ENCODE measurements at regions not wholly inside any gene's neighbourhood (a gene's known extent, or its start where the extent isn't known, plus 50 kb on each side); places are given as distances from the start of the nearest gene placed in this dataset.

DNA sequence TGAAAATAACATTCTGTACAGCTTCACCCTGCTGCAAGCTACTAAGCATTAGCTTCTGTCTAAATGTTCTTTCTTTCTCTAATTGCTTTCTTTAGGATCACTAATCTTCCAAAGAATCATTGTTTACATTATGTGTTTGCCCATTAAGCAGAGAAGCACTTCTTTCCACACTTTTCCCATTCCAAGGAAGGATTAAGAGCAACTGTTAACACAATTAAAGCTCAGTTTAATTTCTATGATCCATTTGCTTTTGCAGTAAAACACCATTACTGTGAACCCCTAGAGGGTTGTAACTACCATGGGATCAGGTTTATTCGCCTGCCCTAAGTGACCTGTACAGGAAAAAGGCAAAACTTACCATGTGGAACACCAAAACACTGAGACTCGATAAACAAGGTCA lies 125.8 kb upstream of the ZNF385D start:
- H3K9me3 Mint-ChIP-seq (ENCODE audit: low read depth) = peaks cover 9% of the 10 kb centered on the region
- no peak overlapping the region for H3K4me3 Mint-ChIP-seq
- DNase-seq (no peak), ATAC-seq (no peak)
- no peaks in the 10 kb centered on the region for H3K36me3 Mint-ChIP-seq
- no peak overlapping the region for H3K27ac Mint-ChIP-seq
- CTCF ChIA-PET = no interaction called here
- H3K4me1 Mint-ChIP-seq = no peaks in the 10 kb centered on the region
- no peaks in the 10 kb centered on the region for H3K27me3 Mint-ChIP-seq

DNA sequence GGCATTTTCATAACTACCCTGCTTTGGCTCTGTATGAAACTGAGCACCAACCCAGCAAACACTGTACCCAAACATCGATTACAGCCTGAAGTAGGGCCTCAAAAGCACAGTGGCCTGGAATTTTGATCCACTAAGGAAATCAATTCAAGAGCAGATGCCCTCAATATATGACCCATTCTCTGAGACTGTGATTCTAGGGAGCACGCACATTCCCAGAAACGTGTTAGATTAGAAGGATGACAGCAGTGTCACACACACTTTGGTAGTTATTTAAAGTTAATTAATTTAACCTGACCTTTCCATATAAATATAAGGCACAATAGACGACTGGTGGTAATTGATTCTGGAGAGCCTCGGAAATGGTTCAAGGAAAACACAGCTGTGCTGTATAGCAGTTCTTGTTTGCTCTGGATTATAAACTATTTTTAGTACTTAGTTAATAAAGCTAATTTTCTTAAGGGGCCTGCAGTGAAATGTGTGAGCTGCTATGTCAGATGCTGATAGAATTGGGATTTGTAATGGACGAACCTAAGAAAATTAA lies 126.3 kb upstream of the ZNF385D start:
- H3K27me3 Mint-ChIP-seq = no peaks in the 10 kb centered on the region
- CTCF ChIA-PET = no interaction called here

DNA sequence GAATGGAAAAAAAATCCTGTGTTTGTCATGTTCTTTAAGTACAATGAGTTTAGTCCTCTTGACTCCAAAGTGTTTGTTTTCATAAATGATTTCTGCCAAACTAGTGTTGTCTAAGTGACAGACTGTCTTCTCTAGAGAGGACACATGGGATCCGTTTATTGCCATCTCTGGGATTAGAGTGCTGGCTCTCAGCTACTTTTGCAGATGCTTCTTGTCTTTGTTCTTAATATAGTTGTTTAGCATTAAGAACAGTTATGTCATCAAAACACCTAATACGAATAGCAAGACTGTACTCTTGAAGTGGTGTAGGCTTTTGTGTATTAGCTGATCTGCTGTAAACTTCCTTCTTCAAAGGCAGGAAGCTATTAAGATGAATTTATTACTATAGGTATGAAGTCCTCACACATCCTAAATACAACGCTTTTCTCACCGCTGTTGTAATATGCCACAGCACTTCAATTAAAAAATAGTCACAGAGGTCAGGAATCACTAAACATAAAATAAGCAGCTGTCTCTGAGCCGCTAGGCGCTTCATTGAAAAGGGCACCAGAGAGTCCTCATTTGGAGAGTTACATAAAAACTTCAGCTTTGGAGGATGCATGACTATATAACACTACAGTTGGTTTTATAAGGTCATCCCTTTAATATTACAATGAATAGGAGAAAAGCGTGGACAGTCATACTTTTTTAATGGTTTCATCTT lies 128.3 kb upstream of the ZNF385D start:
- H3K36me3 Mint-ChIP-seq = no peaks in the 10 kb centered on the region
- H3K4me3 Mint-ChIP-seq = no peak overlapping the region
- no peak overlapping the region for H3K27ac Mint-ChIP-seq
- no peak for ATAC-seq
- peaks cover 9% of the 10 kb centered on the region for H3K9me3 Mint-ChIP-seq (ENCODE audit: low read depth)
- CTCF ChIA-PET = no interaction called here
- no peaks in the 10 kb centered on the region for H3K27me3 Mint-ChIP-seq
- H3K4me1 Mint-ChIP-seq = no peaks in the 10 kb centered on the region
- no peak for DNase-seq

More for the DNA sequence above, 126.3 kb upstream of the ZNF385D start:
- Mint-ChIP-seq H3K27ac (no peak overlapping the region), H3K4me3 (no peak overlapping the region), H3K4me1 (no peaks in the 10 kb centered on the region), H3K36me3 (no peaks in the 10 kb centered on the region), H3K9me3 (ENCODE audit: low read depth) (peaks cover 9% of the 10 kb centered on the region)
- ATAC-seq = no peak
- no peak for DNase-seq

DNA sequence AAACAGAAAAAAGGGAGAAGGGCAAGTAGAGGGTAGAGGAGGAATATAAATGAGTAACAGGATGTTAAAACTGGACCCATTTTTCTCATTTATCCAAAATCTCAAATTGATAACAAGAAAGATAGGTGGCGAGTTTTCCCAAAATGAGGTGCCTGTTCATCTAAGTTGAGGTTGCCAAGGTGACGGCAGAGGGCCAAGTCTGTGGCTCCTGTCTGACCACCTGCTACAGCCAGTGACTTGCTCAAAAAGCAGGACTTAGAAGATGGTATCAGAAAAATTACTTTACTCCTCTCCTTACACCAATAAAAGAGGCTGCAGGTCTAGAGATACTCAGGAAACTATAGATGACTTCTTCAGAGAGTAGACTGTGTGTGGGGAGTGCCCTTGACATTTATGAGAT lies 137.6 kb upstream of the ZNF385D start:
- no peak overlapping the region for H3K27ac Mint-ChIP-seq
- no peaks in the 10 kb centered on the region for H3K36me3 Mint-ChIP-seq
- ATAC-seq (no peak), DNase-seq (no peak)
- H3K4me3 Mint-ChIP-seq = no peak overlapping the region
- H3K27me3 Mint-ChIP-seq = no peaks in the 10 kb centered on the region
- no peaks in the 10 kb centered on the region for H3K4me1 Mint-ChIP-seq
- peaks cover 3% of the 10 kb centered on the region for H3K9me3 Mint-ChIP-seq (ENCODE audit: low read depth)
- CTCF ChIA-PET = no interaction called here

DNA sequence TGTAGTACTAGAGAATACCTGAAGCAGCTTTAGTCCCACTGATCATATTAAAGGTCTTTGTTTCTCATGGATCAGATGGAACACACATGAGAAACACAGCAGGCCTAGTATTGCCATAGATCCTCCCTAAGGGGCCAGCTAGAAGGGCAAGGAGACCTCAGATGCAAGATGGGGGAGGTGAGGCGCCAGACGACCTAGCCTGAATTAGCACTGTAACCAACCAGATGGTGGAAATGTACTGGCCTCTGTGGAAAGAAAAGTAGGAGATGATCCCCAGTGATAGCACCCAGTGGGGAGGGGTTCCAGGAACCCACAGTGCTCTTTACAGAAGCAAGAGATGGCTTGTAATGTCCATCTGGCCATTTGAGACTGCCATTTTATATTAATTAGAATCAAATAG lies 138.2 kb upstream of the ZNF385D start:
- no peak overlapping the region for H3K4me3 Mint-ChIP-seq
- ATAC-seq (no peak), DNase-seq (no peak)
- H3K27me3 Mint-ChIP-seq = no peaks in the 10 kb centered on the region
- CTCF ChIA-PET = no interaction called here
- no peaks in the 10 kb centered on the region for H3K4me1 Mint-ChIP-seq
- no peak overlapping the region for H3K27ac Mint-ChIP-seq
- H3K36me3 Mint-ChIP-seq = no peaks in the 10 kb centered on the region
- H3K9me3 Mint-ChIP-seq (ENCODE audit: low read depth) = peaks cover 3% of the 10 kb centered on the region

DNA sequence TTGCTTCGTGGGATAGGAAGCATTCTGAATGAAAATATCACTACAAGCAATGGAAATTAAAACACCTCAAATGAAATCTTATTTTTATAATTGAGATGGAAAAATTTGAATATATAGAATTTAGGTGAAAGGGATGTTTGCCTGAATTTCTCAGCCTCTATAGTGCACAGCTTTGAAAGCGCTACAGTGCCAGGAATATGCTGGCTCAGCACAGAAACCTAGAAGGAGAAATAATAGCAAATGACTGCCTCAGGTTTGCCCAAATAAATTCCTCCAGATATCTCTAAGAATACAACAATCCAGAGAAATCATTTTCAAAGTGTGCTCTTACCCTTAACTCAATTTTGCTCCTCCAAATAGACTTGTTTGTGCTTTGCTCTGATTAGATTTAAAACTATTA lies 141.1 kb upstream of the ZNF385D start:
- no peak for DNase-seq
- CTCF ChIA-PET = no interaction called here
- peaks cover 3% of the 10 kb centered on the region for H3K9me3 Mint-ChIP-seq (ENCODE audit: low read depth)
- no peaks in the 10 kb centered on the region for H3K27me3 Mint-ChIP-seq
- no peak overlapping the region for H3K27ac Mint-ChIP-seq
- H3K36me3 Mint-ChIP-seq = no peaks in the 10 kb centered on the region
- no peak overlapping the region for H3K4me3 Mint-ChIP-seq
- no peaks in the 10 kb centered on the region for H3K4me1 Mint-ChIP-seq
- no peak for ATAC-seq

DNA sequence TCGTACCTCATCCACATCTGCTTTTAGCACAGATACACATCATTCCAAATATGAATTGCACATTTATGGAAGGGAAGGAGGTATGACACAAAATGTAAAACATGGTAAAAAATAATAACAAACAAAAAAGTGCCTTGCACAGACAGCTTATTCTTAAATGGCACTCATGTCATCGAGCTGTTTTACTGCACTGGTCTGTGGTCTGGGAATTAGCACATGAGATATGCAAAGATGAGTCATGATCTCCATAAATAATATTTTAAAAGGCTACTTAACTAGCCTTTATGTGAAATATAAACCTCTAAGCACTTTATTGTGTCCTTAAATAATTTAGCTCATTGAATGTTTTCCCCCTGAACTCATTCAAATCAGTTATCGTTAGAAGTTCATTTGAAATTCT lies 142.2 kb upstream of the ZNF385D start:
- no peak overlapping the region for H3K27ac Mint-ChIP-seq
- H3K4me1 Mint-ChIP-seq = no peaks in the 10 kb centered on the region
- H3K27me3 Mint-ChIP-seq = no peaks in the 10 kb centered on the region
- no peak for DNase-seq
- CTCF ChIA-PET = no interaction called here
- H3K4me3 Mint-ChIP-seq = no peak overlapping the region
- peaks cover 2% of the 10 kb centered on the region for H3K9me3 Mint-ChIP-seq (ENCODE audit: low read depth)
- H3K36me3 Mint-ChIP-seq = no peaks in the 10 kb centered on the region
- no peak for ATAC-seq

DNA sequence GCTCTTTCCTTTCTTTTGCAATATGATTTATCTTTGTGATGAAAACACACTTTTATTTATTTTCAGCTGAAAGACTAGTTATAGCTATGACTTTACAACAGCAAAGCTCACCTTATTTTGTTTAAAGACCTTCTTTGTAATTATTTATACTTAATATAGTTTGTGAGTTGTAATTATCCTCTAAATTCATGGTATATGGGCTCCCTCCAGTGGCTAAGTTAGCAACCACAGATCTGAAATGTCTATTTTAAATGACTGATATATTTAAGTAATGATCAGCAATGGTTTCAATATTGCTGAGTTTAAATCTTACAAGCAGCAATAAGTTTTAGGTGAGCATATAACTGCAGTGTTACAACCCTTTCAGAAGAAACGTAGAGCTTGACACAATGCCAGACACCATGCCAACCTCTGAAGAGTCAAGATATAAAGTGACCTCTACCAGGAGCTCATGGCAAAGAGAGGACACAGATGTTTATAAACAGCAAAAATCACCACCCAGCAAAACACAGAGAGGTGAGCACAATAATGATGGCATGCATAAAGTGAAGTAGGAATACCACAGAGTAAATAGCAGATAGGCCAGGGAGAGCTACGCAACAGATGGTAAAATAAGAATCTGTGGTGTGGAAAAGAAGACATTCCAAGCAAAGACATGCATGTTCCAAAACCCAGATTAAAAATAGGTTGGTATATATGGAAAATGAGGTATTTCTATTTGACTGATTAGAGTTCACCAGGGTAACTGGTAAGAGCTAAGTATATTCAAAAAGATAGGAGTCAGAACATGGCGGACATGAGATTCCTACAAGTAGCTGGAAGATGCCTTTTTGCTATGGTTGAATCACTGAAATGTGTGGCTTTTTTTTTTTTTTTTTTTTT lies 143.7 kb upstream of the ZNF385D start:
- no peaks in the 10 kb centered on the region for H3K36me3 Mint-ChIP-seq
- no peaks in the 10 kb centered on the region for H3K9me3 Mint-ChIP-seq (ENCODE audit: low read depth)
- DNase-seq (no peak), ATAC-seq (no peak)
- CTCF ChIA-PET = no interaction called here
- no peak overlapping the region for H3K27ac Mint-ChIP-seq
- no peaks in the 10 kb centered on the region for H3K27me3 Mint-ChIP-seq
- no peaks in the 10 kb centered on the region for H3K4me1 Mint-ChIP-seq
- no peak overlapping the region for H3K4me3 Mint-ChIP-seq

DNA sequence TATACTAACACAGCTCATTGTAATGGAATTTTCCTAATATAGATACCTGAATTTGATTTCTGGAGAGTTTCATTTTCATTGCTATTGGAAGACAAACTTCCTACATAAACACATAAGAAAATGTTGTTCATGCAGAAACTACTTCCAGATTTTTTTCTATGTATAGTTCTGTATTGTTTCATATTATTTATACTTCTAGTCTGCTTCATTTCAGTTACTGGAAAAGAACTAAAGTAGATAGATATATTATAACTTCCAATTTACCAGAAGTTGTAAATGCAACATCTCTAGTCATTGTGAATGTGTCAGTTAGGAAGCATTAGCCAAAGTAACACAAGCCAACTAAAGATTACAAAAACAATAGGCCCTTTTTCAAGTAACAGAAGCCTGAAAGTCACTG lies 147.3 kb upstream of the ZNF385D start:
- H3K27me3 Mint-ChIP-seq = no peaks in the 10 kb centered on the region

DNA sequence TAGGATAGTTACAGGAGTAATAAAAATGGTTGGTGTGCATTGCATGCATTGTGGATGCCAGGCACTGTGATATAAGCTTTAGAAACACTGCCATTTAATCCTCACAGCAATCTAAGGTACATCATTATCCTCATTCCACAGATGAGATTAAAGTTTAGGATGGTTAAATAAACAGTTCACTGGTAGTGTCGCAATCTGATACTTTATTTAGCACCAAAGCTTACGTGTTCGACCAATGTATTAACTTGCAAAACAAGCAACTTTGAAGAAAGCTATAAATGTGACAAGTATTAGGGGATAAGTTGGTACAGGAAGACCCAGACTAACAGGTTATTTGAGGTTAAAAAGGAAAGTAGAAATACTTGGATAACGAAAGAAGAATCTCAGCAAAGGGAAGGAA lies 150.5 kb upstream of the ZNF385D start:
- H3K36me3 Mint-ChIP-seq = no peaks in the 10 kb centered on the region
- no peak for ATAC-seq
- CTCF ChIA-PET = no interaction called here
- no peaks in the 10 kb centered on the region for H3K4me1 Mint-ChIP-seq
- H3K27ac Mint-ChIP-seq = no peak overlapping the region
- DNase-seq = no peak
- H3K27me3 Mint-ChIP-seq = no peaks in the 10 kb centered on the region
- peaks cover 4% of the 10 kb centered on the region for H3K9me3 Mint-ChIP-seq (ENCODE audit: low read depth)
- no peak overlapping the region for H3K4me3 Mint-ChIP-seq

More for the DNA sequence above, 147.3 kb upstream of the ZNF385D start:
- no peaks in the 10 kb centered on the region for H3K4me1 Mint-ChIP-seq
- no peak overlapping the region for H3K27ac Mint-ChIP-seq
- no peak overlapping the region for H3K4me3 Mint-ChIP-seq
- H3K9me3 Mint-ChIP-seq (ENCODE audit: low read depth) = peaks cover 2% of the 10 kb centered on the region
- no peaks in the 10 kb centered on the region for H3K36me3 Mint-ChIP-seq
- no peak for ATAC-seq
- CTCF ChIA-PET = no interaction called here
- DNase-seq = no peak

DNA sequence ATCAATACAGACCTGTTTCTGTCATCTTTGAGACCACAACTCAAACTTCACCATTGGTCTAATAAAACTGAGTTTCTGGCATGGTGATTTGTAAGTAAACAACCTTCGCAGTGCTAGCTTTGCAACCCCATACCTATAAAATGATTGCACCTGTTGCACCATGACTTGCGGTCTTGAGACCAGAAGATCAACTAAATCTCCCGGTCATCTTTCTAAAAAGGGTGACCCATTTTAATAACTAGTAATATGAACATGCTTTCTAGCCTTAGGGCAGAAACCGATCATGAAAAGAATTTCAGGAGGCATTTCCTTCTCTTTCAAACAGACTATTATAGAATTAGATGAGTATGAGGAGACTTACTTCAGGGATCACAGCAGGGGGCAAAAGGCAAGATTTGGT lies 151.9 kb upstream of the ZNF385D start:
- no peak overlapping the region for H3K27ac Mint-ChIP-seq

DNA sequence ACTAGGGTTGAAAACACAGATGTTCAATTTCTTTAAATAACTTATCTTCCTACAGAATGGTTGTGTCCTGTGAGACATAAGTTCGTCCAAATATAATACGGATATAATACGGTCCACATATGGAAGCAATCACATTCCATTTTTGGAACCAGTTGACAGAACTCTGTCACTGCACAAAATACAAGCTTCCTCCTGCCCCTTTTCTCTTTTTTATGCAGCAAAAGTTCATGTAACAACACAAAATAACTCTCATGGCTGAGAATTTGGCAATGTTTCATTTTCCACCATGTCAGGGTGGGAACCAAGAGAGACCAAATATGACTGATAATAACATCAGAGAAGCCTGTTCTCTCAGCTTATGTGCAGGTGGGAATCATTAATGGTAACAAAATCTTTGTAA lies 158.1 kb upstream of the ZNF385D start:
- Mint-ChIP-seq H3K4me3 (no peak overlapping the region), H3K36me3 (no peaks in the 10 kb centered on the region), H3K9me3 (ENCODE audit: low read depth) (peaks cover 10% of the 10 kb centered on the region), H3K27ac (no peak overlapping the region), H3K27me3 (no peaks in the 10 kb centered on the region), H3K4me1 (no peaks in the 10 kb centered on the region)
- no peak for ATAC-seq
- DNase-seq = no peak
- CTCF ChIA-PET = no interaction called here

More for the DNA sequence above, 151.9 kb upstream of the ZNF385D start:
- DNase-seq = no peak
- ATAC-seq = no peak
- CTCF ChIA-PET = no interaction called here
- Mint-ChIP-seq H3K27me3 (no peaks in the 10 kb centered on the region), H3K36me3 (no peaks in the 10 kb centered on the region), H3K9me3 (ENCODE audit: low read depth) (peaks cover 4% of the 10 kb centered on the region), H3K4me3 (no peak overlapping the region), H3K4me1 (no peaks in the 10 kb centered on the region)

DNA sequence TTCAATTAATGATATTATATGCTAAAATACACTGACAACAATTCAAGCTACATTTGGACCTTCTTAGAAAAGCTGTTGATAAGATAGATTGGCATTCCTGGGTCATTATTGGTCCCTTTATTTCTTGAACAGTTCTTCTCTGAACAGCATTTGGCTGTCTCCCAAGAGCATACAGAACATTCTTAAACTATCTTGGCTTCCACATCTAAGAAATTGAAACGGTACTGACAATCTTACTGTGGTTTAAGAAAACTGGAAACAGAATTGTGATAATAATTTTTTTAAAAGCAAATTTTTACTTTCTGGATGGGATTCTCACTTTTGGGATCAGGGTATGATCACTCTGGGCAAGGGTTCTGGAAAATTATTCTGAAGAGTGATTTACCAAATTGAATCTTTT lies 161.7 kb upstream of the ZNF385D start:
- Mint-ChIP-seq H3K36me3 (no peaks in the 10 kb centered on the region), H3K4me1 (no peaks in the 10 kb centered on the region), H3K9me3 (ENCODE audit: low read depth) (peaks cover 7% of the 10 kb centered on the region), H3K27me3 (no peaks in the 10 kb centered on the region), H3K4me3 (no peak overlapping the region), H3K27ac (no peak overlapping the region)
- DNase-seq (no peak), ATAC-seq (no peak)
- CTCF ChIA-PET = no interaction called here

DNA sequence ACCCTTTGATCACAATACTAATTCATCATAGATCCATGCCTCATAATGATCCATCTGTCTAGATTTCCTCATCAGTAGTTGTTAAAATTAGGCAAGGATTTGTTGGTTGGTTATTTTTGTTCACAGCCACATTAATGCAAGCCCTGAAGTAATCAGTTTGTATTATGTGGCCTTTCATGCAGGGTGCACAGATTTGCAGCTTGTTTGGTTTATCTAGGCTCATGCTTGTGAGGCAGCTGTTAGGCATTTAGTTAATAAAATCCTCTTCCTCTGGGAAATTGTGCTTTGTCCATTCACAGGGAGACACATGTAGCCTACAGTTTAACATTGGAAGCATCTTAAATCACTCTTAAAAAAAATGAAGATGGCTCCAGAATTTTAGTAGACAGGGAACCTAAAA lies 162.8 kb upstream of the ZNF385D start:
- Mint-ChIP-seq H3K9me3 (ENCODE audit: low read depth) (peaks cover 3% of the 10 kb centered on the region), H3K4me3 (no peak overlapping the region), H3K4me1 (no peaks in the 10 kb centered on the region), H3K27ac (no peak overlapping the region), H3K36me3 (no peaks in the 10 kb centered on the region), H3K27me3 (no peaks in the 10 kb centered on the region)
- ATAC-seq (no peak), DNase-seq (no peak)
- CTCF ChIA-PET = no interaction called here

Data from activated CD8-positive, alpha-beta memory T cell treated with anti-CD3 and anti-CD28 coated beads, Interleukin-2, amount 10 ng/mL, durations not matched to agents 7 days and 5 days (primary cell).